ENCODE measurements at regions not wholly inside any gene's neighbourhood (a gene's known extent, or its start where the extent isn't known, plus 50 kb on each side); places are given as distances from the start of the nearest gene placed in this dataset.

DNA sequence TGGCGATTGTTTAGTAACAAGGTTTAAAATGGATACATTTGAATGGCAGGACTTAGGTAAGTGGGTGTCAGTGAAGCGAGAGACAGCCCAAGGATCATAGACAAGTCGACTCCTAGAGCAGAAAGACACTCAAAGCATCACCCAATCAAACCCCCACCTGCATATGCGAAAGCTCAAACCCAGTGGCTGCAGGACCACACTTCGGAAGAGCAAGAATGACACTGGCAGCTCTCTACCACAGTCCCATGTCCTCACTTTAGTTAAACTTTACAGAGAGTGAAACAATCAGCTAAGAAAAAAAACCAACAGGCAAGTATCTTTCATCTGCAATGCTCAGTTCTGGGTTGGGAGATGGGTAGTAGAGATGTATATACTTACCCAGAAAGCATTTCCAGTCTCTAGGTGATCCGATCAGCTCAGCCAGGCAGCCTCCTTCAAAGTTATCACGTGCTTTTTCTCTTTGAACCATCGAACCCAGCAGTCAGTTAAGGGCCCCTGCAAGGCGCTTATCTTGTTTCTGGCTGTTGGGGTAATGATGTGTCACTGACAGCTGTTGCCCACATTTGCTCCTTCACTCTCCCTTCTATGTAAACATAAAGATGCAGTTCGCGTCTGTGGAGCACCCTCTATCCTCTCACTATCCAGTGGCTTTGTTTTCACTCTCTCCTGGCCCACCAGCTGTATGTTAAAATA is 357.5 kb upstream of the ID2 start:
- Histone ChIP-seq H3K4me1 (no peaks in the 10 kb centered on the region), H3K27me3 (no peaks in the 10 kb centered on the region), H3K27ac (no peak overlapping the region), H3K4me3 (no peak overlapping the region), H3K9me3 (no peaks in the 10 kb centered on the region), H3K36me3 (no peaks in the 10 kb centered on the region)
- intact Hi-C loops (cut with DNase I; ENCODE audit: low total_unique reads): no loop called here
- DNase-seq: no peak
- TF ChIP-seq, protein P1, sequence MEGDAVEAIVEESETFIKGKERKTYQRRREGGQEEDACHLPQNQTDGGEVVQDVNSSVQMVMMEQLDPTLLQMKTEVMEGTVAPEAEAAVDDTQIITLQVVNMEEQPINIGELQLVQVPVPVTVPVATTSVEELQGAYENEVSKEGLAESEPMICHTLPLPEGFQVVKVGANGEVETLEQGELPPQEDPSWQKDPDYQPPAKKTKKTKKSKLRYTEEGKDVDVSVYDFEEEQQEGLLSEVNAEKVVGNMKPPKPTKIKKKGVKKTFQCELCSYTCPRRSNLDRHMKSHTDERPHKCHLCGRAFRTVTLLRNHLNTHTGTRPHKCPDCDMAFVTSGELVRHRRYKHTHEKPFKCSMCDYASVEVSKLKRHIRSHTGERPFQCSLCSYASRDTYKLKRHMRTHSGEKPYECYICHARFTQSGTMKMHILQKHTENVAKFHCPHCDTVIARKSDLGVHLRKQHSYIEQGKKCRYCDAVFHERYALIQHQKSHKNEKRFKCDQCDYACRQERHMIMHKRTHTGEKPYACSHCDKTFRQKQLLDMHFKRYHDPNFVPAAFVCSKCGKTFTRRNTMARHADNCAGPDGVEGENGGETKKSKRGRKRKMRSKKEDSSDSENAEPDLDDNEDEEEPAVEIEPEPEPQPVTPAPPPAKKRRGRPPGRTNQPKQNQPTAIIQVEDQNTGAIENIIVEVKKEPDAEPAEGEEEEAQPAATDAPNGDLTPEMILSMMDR (IDR thresholded peaks at IDR 0.05): no peak
- no peak for TF ChIP-seq EP300 (IDR thresholded peaks at IDR 0.05; ENCODE audit: low read depth)
- TF ChIP-seq POLR2A (IDR thresholded peaks at IDR 0.05): no peak
- TF ChIP-seq POLR2AphosphoS5 (IDR thresholded peaks at IDR 0.05): no peak
- in situ Hi-C loops (cut with MboI; ENCODE audit: low pct_ligation_motif_present in 1 of 4, low pct_unique_long_range_greater_than_20kb in 1 of 4, low sequenced_read_pairs in 3 of 4): no loop called here
- 62 to 76% methylated on average over 6 to 11 of the region's 11 CpGs for WGBS, 2 donors (ENCODE audit: low coverage in 1 of 2)

- 75 to 78% methylated on average over 5 of the region's 5 CpGs for WGBS, 2 donors (ENCODE audit: low coverage in 1 of 2)
- no peak for DNase-seq
- Histone ChIP-seq H3K27ac (no peak overlapping the region), H3K9me3 (no peaks in the 10 kb centered on the region), H3K27me3 (no peaks in the 10 kb centered on the region), H3K4me1 (no peaks in the 10 kb centered on the region), H3K4me3 (no peak overlapping the region), H3K36me3 (no peaks in the 10 kb centered on the region)
- in situ Hi-C loops (cut with MboI; ENCODE audit: low pct_ligation_motif_present in 1 of 4, low pct_unique_long_range_greater_than_20kb in 1 of 4, low sequenced_read_pairs in 3 of 4): no loop called here
- intact Hi-C loops (cut with DNase I; ENCODE audit: low total_unique reads): no loop called here
- TF ChIP-seq EP300 (IDR thresholded peaks at IDR 0.05; ENCODE audit: low read depth) (no peak), POLR2AphosphoS5 (IDR thresholded peaks at IDR 0.05) (no peak), POLR2A (IDR thresholded peaks at IDR 0.05) (no peak)
- TF ChIP-seq, protein P1 (IDR thresholded peaks at IDR 0.05): no peak
Measured at GRCh38 chr2:8324901-8325300, 357.0 kb upstream of the ID2 start.

DNA sequence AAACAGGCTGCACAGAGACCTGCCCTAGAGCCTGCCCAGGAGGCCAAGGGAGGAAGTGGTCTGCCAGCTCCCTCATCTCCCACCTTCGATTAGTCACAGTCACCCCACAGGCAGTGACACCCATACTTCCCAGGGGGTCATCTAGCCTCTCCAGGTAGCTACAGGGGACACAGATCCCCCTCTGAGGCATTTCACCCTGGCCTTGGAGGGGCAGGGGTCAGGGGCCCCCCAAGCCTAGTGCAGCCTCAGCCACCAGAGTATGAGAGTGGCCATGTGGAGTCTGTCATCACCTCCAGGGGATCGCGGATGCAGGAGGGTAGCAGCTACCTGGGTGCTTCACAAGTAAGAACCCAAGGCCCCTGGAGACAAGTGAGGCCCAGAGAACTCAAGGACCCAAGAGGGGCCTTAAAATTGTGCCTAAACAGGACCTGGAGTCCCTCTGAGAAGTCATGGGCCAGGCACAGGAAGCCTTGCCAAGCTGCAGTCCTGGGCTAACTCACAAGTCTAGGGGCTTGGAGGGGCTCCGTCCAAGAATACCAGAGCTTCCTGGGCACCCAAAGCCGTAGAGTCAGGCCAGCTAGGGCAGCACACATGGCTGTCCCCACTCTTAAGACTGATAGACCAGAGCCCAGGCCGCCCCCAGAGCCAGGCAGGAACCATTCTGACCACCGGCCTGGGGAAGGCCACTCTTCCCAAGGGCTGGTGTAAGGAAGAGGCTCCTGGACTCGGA is 354.3 kb upstream of the ID2 start:
- in situ Hi-C loops (cut with MboI; ENCODE audit: low pct_ligation_motif_present in 1 of 4, low pct_unique_long_range_greater_than_20kb in 1 of 4, low sequenced_read_pairs in 3 of 4) (no loop called here), intact Hi-C loops (cut with DNase I; ENCODE audit: low total_unique reads) (no loop called here)
- Histone ChIP-seq H3K4me1 (no peaks in the 10 kb centered on the region), H3K27ac (no peak overlapping the region), H3K4me3 (no peak overlapping the region), H3K27me3 (no peaks in the 10 kb centered on the region), H3K9me3 (no peaks in the 10 kb centered on the region), H3K36me3 (no peaks in the 10 kb centered on the region)
- no peak for DNase-seq
- WGBS, 2 donors (ENCODE audit: low coverage in 1 of 2): 93% methylated on average over 8 of the region's 8 CpGs; no CpG with 5 or more reads in 1 of the 2 donors
- TF ChIP-seq POLR2A (IDR thresholded peaks at IDR 0.05): no peak
- TF ChIP-seq, protein P1 (IDR thresholded peaks at IDR 0.05): no peak
- no peak for TF ChIP-seq POLR2AphosphoS5 (IDR thresholded peaks at IDR 0.05)
- TF ChIP-seq EP300 (IDR thresholded peaks at IDR 0.05; ENCODE audit: low read depth): no peak

GRCh38 chr2:8328217-8328616 is 353.6 kb upstream of the ID2 start:
- DNase-seq: no peak
- Histone ChIP-seq H3K4me3 (no peak overlapping the region), H3K4me1 (no peaks in the 10 kb centered on the region), H3K9me3 (no peaks in the 10 kb centered on the region), H3K27ac (no peak overlapping the region), H3K27me3 (no peaks in the 10 kb centered on the region), H3K36me3 (no peaks in the 10 kb centered on the region)
- in situ Hi-C loops (cut with MboI; ENCODE audit: low pct_ligation_motif_present in 1 of 4, low pct_unique_long_range_greater_than_20kb in 1 of 4, low sequenced_read_pairs in 3 of 4): no loop called here
- intact Hi-C loops (cut with DNase I; ENCODE audit: low total_unique reads): no loop called here
- TF ChIP-seq POLR2AphosphoS5 (IDR thresholded peaks at IDR 0.05) (no peak), POLR2A (IDR thresholded peaks at IDR 0.05) (no peak), EP300 (IDR thresholded peaks at IDR 0.05; ENCODE audit: low read depth) (no peak)
- TF ChIP-seq, protein P1 (IDR thresholded peaks at IDR 0.05): no peak
- 89% methylated on average over 4 of the region's 4 CpGs; no CpG with 5 or more reads in 1 of the 2 donors for WGBS, 2 donors (ENCODE audit: low coverage in 1 of 2)
